IPS-18a (cell line): ENCODE measurements at regions not wholly inside any gene's neighbourhood (a gene's known extent, or its start where the extent isn't known, plus 50 kb on each side); places are given as distances from the start of the nearest gene placed in this dataset.

Experiments
- H3K27ac ChIP-seq: one replicate; pipeline ENCODE4 v1.5.1; 2013; ENCODE audit warnings: low read length
- H3K27me3 ChIP-seq: one replicate; pipeline ENCODE4 v1.6.1; 2013; ENCODE audit warnings: mild to moderate bottlenecking, low read length; ENCODE audit not compliant: control insufficient read depth, insufficient read depth
- H3K36me3 ChIP-seq: one replicate; pipeline ENCODE4 v1.6.1; 2013; ENCODE audit warnings: low read depth, low read length; ENCODE audit not compliant: control insufficient read depth
- H3K4me1 ChIP-seq: one replicate; pipeline ENCODE4 v1.6.1; 2013; ENCODE audit warnings: low read depth, low read length; ENCODE audit not compliant: control insufficient read depth
- H3K4me3 ChIP-seq: one replicate; pipeline ENCODE4 v1.5.1; 2013; ENCODE audit warnings: low read length
- H3K9ac ChIP-seq: one replicate; pipeline ENCODE4 v1.6.1; 2013; ENCODE audit warnings: mild to moderate bottlenecking, low read length, moderate library complexity
- H3K9me3 ChIP-seq: one replicate; pipeline ENCODE4 v1.6.1; 2013; ENCODE audit warnings: low read depth, low read length; ENCODE audit not compliant: control insufficient read depth

- H3K4me1 ChIP-seq = no peaks in the 10 kb centered on the region
- H3K4me3 ChIP-seq = no peak overlapping the region
- no peaks in the 10 kb centered on the region for H3K27me3 ChIP-seq
- no peaks in the 10 kb centered on the region for H3K36me3 ChIP-seq
- H3K9ac ChIP-seq = no peak overlapping the region
- H3K27ac ChIP-seq = no peak overlapping the region
- H3K9me3 ChIP-seq = no peaks in the 10 kb centered on the region
Observed at GRCh38 chr12:30501718-30502117, 194.0 kb downstream of the IPO8 start.

GRCh38 chr12:30500532-30500931 is 195.1 kb downstream of the IPO8 start:
- Histone ChIP-seq H3K9ac (no peak overlapping the region), H3K27ac (no peak overlapping the region), H3K9me3 (no peaks in the 10 kb centered on the region), H3K36me3 (no peaks in the 10 kb centered on the region), H3K4me3 (no peak overlapping the region), H3K27me3 (no peaks in the 10 kb centered on the region), H3K4me1 (no peaks in the 10 kb centered on the region)

DNA sequence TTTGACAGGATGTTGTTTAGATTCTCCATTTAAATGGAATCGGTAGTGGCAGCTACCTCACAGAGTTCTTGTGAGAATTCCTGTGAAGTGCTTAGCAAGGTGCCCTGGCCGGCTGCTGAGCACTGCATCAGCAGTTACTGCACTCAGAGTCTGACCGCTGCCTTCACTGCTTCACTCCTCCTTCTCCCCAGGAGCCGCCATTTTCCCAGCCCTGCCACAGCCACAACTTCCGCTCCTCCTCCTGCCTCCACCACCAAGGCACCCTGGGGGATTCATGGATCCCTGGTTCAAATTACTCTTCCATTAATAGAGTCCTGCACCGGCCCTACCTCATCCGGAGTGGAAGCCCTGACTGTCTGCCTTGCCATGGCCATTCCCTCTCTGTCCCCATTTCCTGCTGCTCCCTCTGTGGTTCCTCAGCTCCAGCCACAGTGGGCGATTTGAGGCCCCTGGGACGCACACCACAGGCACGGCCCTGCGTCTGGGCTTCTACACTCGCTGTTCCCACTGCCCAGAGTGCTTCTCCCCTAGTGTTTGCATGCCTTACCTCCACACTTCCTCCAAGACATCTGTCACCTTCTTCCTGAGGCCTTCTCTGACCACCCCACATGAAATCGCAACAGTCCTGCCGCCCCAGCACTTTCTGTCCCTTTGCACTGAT is 210.3 kb downstream of the IPO8 start:
- H3K27ac ChIP-seq = no peak overlapping the region
- no peak overlapping the region for H3K9ac ChIP-seq
- no peak overlapping the region for H3K4me3 ChIP-seq
- no peaks in the 10 kb centered on the region for H3K9me3 ChIP-seq
- no peaks in the 10 kb centered on the region for H3K4me1 ChIP-seq
- no peaks in the 10 kb centered on the region for H3K27me3 ChIP-seq
- H3K36me3 ChIP-seq = no peaks in the 10 kb centered on the region

DNA sequence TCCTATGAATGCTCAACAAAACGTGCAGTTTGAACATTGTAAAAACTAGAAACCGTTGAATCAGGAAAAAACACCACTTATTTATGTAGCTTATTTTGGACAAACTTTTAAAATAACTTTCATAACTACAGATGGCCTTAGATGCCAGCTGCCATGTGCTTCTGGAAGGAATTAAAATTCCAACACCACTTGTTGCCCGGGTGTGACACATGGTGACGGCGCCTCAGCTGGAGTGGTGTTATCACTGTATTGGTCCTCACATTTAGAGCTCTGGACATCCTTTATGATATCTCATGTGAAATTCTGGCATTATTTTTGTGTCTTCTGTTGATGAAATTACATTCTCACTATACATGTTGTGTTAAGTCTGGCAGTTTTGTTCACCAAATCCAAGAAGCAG is 211.0 kb downstream of the IPO8 start:
- no peaks in the 10 kb centered on the region for H3K36me3 ChIP-seq
- no peak overlapping the region for H3K9ac ChIP-seq
- no peaks in the 10 kb centered on the region for H3K4me1 ChIP-seq
- no peaks in the 10 kb centered on the region for H3K27me3 ChIP-seq
- no peak overlapping the region for H3K4me3 ChIP-seq
- H3K27ac ChIP-seq = no peak overlapping the region
- no peaks in the 10 kb centered on the region for H3K9me3 ChIP-seq

DNA sequence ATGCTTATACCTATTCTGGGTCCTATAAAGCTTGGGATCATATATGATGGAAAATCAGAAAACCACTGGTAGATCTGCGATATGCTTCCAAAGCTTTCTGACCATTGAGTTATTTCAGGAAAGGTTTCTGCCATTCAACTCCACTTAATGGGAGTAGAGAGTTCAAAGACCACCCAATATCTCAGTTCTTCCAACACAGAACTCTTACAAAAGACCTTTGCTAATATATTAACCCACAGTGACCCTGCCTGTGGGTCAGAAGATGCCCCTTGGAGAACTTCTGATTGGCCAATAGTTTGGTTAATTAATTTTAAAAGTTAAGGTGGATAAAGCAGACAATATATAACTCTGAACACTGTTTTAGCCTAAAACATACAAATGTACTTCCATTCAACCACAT is 213.0 kb downstream of the IPO8 start:
- Histone ChIP-seq H3K9me3 (no peaks in the 10 kb centered on the region), H3K4me1 (no peaks in the 10 kb centered on the region), H3K27me3 (no peaks in the 10 kb centered on the region), H3K27ac (no peak overlapping the region), H3K4me3 (no peak overlapping the region), H3K9ac (no peak overlapping the region), H3K36me3 (no peaks in the 10 kb centered on the region)

GRCh38 chr12:30473274-30473673 is 222.4 kb downstream of the IPO8 start:
- no peaks in the 10 kb centered on the region for H3K36me3 ChIP-seq
- no peak overlapping the region for H3K4me3 ChIP-seq
- H3K9me3 ChIP-seq = peaks cover 17% of the 10 kb centered on the region
- H3K9ac ChIP-seq = no peak overlapping the region
- no peaks in the 10 kb centered on the region for H3K4me1 ChIP-seq
- H3K27ac ChIP-seq = no peak overlapping the region
- no peaks in the 10 kb centered on the region for H3K27me3 ChIP-seq

DNA sequence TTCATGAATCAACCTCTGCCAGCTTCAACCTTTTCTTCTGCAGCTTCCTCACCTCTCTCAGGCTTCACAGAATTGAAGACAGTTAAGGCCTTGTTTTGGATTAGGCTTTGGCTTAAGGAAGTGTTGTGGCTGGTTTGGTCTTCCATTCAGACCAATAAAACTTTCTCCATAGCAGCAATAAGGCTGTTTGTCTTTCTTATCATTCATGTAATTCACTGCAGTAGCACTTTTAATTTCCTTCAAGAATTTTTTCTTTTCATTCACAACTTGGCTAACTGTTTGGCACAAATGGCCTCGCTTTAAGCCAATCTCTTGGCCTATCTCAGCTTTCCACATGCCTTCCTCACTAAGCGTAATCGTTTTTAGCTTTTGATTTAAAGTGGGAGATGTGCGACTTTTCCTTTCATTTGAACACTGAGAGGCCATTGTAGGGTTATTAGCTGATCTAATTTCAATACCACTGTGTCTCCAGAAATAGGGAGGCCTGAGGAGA is 229.5 kb downstream of the IPO8 start:
- Histone ChIP-seq H3K36me3 (no peaks in the 10 kb centered on the region), H3K9ac (no peak overlapping the region), H3K9me3 (peaks cover 12% of the 10 kb centered on the region), H3K4me1 (no peaks in the 10 kb centered on the region), H3K27ac (no peak overlapping the region), H3K4me3 (no peak overlapping the region), H3K27me3 (no peaks in the 10 kb centered on the region)

DNA sequence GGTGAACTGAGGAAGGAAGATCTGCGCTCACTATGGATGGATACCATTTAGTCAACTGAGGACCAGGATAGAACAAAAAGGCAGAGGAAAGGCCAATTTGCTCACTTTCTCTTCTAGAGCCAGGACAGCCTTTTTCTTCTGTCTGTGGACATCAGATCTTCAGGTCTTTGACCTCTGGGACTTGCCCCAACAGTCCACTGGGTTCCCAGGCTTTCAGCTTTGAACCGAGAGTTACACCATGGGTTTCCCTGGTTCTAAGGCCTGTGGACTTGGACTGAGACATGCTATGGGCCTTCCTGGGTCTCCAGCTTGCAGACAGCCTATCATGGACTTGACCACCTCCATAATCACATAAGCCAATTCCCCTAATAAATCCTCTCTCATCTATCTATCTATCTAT is 232.0 kb downstream of the IPO8 start:
- Histone ChIP-seq H3K9ac (no peak overlapping the region), H3K36me3 (no peaks in the 10 kb centered on the region), H3K4me3 (no peak overlapping the region), H3K9me3 (no peaks in the 10 kb centered on the region), H3K27me3 (no peaks in the 10 kb centered on the region), H3K4me1 (no peaks in the 10 kb centered on the region), H3K27ac (no peak overlapping the region)

GRCh38 chr12:30462249-30462648 is 233.4 kb downstream of the IPO8 start:
- no peak overlapping the region for H3K4me3 ChIP-seq
- no peak overlapping the region for H3K9ac ChIP-seq
- H3K36me3 ChIP-seq = no peaks in the 10 kb centered on the region
- no peaks in the 10 kb centered on the region for H3K4me1 ChIP-seq
- H3K27ac ChIP-seq = no peak overlapping the region
- no peaks in the 10 kb centered on the region for H3K9me3 ChIP-seq
- H3K27me3 ChIP-seq = no peaks in the 10 kb centered on the region

DNA sequence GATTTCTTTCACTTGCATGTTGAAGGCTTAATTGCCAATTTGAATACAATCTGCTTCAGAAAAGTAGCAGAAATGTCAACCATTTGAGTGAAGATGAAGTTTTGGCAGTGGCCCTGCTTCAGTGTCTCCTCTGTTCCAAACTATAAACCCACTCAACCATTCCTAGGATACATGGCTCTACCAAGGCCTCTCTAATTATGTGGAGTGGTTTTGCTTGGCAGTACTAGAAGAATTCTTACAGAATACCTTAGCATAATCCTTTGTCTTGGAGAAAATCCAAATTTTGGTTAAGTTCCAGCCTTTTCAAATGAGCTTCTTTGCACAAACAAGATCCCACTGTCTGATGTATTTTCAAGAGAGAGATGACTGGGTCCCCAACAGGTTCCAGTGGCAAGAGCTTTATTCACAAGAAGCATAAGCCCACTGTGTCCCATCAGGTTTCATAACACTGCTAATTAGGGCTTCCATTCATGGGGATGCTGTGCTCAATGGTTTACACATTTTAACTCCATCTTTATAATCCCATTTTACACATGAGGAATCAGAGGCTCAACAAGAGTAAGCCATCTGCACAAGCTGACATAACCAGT is 234.5 kb downstream of the IPO8 start:
- no peak overlapping the region for H3K9ac ChIP-seq

DNA sequence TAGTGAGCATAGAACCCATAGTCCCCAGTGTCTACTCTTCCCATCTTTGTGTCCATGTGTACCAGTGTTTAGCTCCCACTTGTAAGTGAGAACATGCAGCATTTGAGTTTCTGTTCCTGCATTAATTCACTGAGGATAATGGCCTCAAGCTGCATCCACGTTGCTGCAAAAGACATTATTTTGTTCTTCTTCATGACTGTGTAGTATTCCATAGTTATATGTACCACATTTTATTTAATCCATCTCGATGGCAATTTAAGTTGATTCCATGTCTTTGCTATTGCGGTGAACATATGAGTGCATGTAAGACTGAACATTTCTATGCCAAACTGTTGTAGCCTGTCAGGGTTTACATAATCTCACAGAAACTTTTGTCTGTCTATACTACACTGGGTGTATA is 237.2 kb downstream of the IPO8 start:
- Histone ChIP-seq H3K27ac (no peak overlapping the region), H3K27me3 (no peaks in the 10 kb centered on the region), H3K4me1 (no peaks in the 10 kb centered on the region), H3K4me3 (no peak overlapping the region), H3K9me3 (no peaks in the 10 kb centered on the region), H3K9ac (no peak overlapping the region), H3K36me3 (no peaks in the 10 kb centered on the region)

More for the DNA sequence above, 234.5 kb downstream of the IPO8 start:
- no peaks in the 10 kb centered on the region for H3K36me3 ChIP-seq
- H3K27ac ChIP-seq = no peak overlapping the region
- H3K9me3 ChIP-seq = no peaks in the 10 kb centered on the region
- H3K4me1 ChIP-seq = no peaks in the 10 kb centered on the region
- no peaks in the 10 kb centered on the region for H3K27me3 ChIP-seq
- no peak overlapping the region for H3K4me3 ChIP-seq

DNA sequence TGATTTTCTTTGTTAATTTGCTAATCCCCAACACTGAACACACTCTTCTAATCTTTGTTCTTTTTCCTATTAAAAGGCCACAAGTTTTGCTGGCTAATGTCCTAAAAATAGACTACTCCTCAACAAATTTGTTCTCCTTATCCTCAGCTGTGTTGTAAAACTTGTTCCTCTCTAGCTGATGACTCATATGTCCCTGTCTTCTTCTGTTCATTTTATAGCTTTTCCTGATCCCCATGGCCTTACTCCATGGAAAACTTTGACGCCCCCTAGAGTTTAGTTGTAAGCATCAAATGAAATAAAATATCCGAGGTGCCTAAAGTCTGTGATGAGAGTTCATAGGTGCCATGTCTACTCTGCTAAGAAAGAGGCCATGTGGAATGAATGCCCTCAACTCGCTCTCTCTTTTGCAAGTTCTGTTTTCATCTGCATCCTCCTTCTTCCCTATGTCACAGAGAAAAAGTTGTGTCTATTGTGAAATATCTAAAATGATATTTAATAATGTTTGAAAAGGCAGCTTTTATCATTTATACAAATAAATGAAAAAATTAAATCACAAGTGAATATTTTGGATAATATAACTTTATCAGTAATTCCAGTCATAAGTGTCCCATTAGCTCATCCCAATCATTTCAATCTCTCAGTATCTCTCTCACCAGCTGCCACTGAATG is 237.9 kb downstream of the IPO8 start:
- no peaks in the 10 kb centered on the region for H3K9me3 ChIP-seq
- H3K27ac ChIP-seq = no peak overlapping the region
- no peak overlapping the region for H3K4me3 ChIP-seq

More for the DNA sequence above, 237.9 kb downstream of the IPO8 start:
- Histone ChIP-seq H3K4me1 (no peaks in the 10 kb centered on the region), H3K27me3 (no peaks in the 10 kb centered on the region), H3K9ac (no peak overlapping the region), H3K36me3 (no peaks in the 10 kb centered on the region)
